Upper lobe of right lung (tissue), 1 donor: ENCODE measurements at regions not wholly inside any gene's neighbourhood (a gene's known extent, or its start where the extent isn't known, plus 50 kb on each side); places are given as distances from the start of the nearest gene placed in this dataset.

Experiments
- ATAC-seq: fragments of 200-7000 bp; cut with Tn5 transposase; one replicate; pipeline ENCODE4 v1.9.1; 2020; ENCODE audit warnings: mild to moderate bottlenecking, moderate library complexity
- DNase-seq: peaks from one replicate; pipeline ENCODE4 v3.0.0-alpha.2; 2020
- H3K27ac ChIP-seq: fragments of 200-600 bp; one replicate; pipeline ENCODE4 v1.8.0; 2022
- H3K27me3 ChIP-seq: fragments of 200-600 bp; one replicate; pipeline ENCODE4 v1.8.0; 2022; ENCODE audit warnings: mild to moderate bottlenecking
- H3K36me3 ChIP-seq: fragments of 200-600 bp; one replicate; pipeline ENCODE4 v1.8.0; 2022
- H3K4me1 ChIP-seq: fragments of 200-600 bp; one replicate; pipeline ENCODE4 v1.8.0; 2022
- H3K4me3 ChIP-seq: fragments of 200-600 bp; one replicate; pipeline ENCODE4 v1.8.0; 2022; ENCODE audit warnings: mild to moderate bottlenecking
- H3K9me3 ChIP-seq: fragments of 200-600 bp; one replicate; pipeline ENCODE4 v1.8.0; 2022
- CTCF ChIP-seq: fragments of 200-600 bp; IDR thresholded peaks from one replicate; pipeline ENCODE4 v1.8.0; 2022; ENCODE audit warnings: antibody characterized with exemption
- intact Hi-C: fragments of 100-400 bp; cut with DNase I; formaldehyde crosslinking; loops from one replicate; pipeline ENCODE4 v1.11.0; 2022
- donor health status: DM: no; HTN: yes; CAD: no; lungs with severe emphysema.

- DNase-seq (no peak), ATAC-seq (no peak)
- no peak overlapping the region for H3K27ac ChIP-seq
- H3K9me3 ChIP-seq = no peaks in the 10 kb centered on the region
- H3K4me1 ChIP-seq = no peaks in the 10 kb centered on the region
- no peak overlapping the region for H3K4me3 ChIP-seq
- no peaks in the 10 kb centered on the region for H3K27me3 ChIP-seq
- H3K36me3 ChIP-seq = no peaks in the 10 kb centered on the region
- TF ChIP-seq CTCF = no peak
- intact Hi-C loops = no loop called here
Observed at GRCh38 chr13:89950225-89950624, 1397.3 kb upstream of the MIR17HG start.

DNA sequence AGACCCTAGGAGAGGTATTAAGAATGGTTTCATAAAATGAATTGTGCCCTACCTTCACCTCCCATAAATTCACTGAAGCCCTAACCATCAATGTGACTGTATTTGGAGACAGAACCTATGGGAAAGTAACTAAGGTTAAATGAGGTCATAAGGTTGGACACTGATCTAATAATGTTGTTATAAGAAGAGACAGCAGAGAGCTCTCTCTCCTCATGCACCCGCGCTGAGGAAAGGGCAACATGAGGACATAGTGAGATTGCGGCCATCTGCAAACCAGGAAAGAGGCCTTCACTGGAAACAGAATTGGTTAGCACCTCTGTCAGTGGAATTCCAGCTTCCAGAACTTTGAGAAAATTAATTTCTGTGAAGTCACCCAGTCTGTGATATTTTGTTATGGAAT lies 1396.1 kb upstream of the MIR17HG start:
- Histone ChIP-seq H3K36me3 (no peaks in the 10 kb centered on the region), H3K4me3 (no peak overlapping the region), H3K27me3 (no peaks in the 10 kb centered on the region), H3K27ac (no peak overlapping the region), H3K9me3 (no peaks in the 10 kb centered on the region), H3K4me1 (no peaks in the 10 kb centered on the region)
- intact Hi-C loops = no loop called here
- DNase-seq = no peak
- no peak for ATAC-seq
- no peak for TF ChIP-seq CTCF

DNA sequence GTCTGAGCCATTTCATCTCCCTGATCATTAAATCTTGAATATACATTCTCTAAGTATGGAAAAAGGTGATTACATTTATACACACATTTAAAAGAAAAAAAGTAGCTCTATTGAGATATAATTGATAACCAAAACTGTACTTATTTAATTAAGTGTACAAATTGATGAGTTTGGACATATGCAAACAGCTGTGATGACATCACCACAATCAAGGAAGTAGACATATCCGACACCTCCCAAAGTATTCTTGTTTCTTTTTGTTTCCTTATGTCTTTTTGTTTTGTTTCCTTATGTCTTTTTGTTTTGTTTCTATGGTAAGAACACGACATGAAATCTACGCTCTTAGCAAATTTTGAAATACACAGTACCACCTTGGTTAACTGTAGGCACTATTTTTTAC lies 1393.9 kb upstream of the MIR17HG start:
- no peak for TF ChIP-seq CTCF
- no peaks in the 10 kb centered on the region for H3K36me3 ChIP-seq

DNA sequence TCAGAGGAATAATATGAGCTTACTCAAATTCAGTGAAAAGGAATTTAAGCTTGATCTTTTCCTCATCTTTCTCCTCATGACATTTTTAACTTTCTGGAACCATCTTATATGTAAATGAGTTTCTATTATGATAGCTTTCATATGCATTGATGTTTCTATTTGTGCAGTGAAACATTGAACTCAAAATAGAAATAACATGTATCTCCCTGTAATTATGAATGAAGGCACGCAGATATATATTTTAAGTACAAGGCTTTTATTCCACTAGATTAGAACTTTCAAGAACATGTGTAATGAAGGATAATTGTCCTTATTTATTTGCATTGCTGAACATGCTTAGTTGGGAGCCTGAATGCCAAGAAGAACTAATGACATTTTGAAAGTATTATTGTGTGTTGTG lies 1391.7 kb upstream of the MIR17HG start:
- Histone ChIP-seq H3K27me3 (no peaks in the 10 kb centered on the region), H3K36me3 (no peaks in the 10 kb centered on the region), H3K4me3 (no peak overlapping the region), H3K9me3 (no peaks in the 10 kb centered on the region), H3K4me1 (no peaks in the 10 kb centered on the region), H3K27ac (no peak overlapping the region)
- ATAC-seq (no peak), DNase-seq (no peak)
- no peak for TF ChIP-seq CTCF
- intact Hi-C loops = no loop called here

More for the DNA sequence above, 1393.9 kb upstream of the MIR17HG start:
- H3K9me3 ChIP-seq = no peaks in the 10 kb centered on the region
- H3K27ac ChIP-seq = no peak overlapping the region
- H3K27me3 ChIP-seq = no peaks in the 10 kb centered on the region
- intact Hi-C loops = no loop called here
- no peak for DNase-seq
- H3K4me3 ChIP-seq = no peak overlapping the region
- no peaks in the 10 kb centered on the region for H3K4me1 ChIP-seq
- ATAC-seq = no peak

- Histone ChIP-seq H3K4me1 (no peaks in the 10 kb centered on the region), H3K27me3 (no peaks in the 10 kb centered on the region), H3K36me3 (no peaks in the 10 kb centered on the region), H3K27ac (no peak overlapping the region), H3K4me3 (no peak overlapping the region), H3K9me3 (no peaks in the 10 kb centered on the region)
- no peak for DNase-seq
- no peak for TF ChIP-seq CTCF
- ATAC-seq = no peak
- intact Hi-C loops = no loop called here
Observed at GRCh38 chr13:89959074-89959473, 1388.4 kb upstream of the MIR17HG start.

DNA sequence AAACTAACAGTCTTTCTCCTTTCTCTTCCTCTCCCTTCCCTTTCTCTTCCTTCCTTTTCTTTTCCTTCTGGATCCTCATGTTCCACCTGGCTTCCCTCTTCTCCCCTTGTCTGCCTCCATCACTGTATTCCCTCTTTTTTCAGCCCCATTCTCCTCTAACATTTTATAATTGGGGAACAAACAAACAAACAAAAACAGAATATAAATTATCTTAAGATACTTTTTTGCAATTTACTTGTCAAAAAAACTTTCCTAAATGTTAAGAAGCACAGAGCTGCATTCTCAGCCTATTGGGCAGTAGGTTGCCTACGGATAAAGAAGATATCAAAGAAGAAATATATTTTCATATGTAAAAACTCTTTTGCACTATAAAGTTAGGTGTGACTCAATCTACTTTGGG lies 1382.2 kb upstream of the MIR17HG start:
- no peak for TF ChIP-seq CTCF
- no peaks in the 10 kb centered on the region for H3K27me3 ChIP-seq
- H3K9me3 ChIP-seq = no peaks in the 10 kb centered on the region
- H3K4me3 ChIP-seq = no peak overlapping the region
- H3K4me1 ChIP-seq = no peaks in the 10 kb centered on the region
- DNase-seq (no peak), ATAC-seq (no peak)
- H3K27ac ChIP-seq = no peak overlapping the region
- no peaks in the 10 kb centered on the region for H3K36me3 ChIP-seq
- intact Hi-C loops = no loop called here
